ENCODE measurements at regions not wholly inside any gene's neighbourhood (a gene's known extent, or its start where the extent isn't known, plus 50 kb on each side); places are given as distances from the start of the nearest gene placed in this dataset.

GRCh38 chr21:15508554-15508953 is 221.2 kb upstream of the USP25 start:
- no peak for DNase-seq (ENCODE audit: extremely low read depth in 1 of 2, low read depth in 1 of 2)

- peak in 1 of 2 donors; percentile 21 for DNase-seq (ENCODE audit: extremely low read depth in 1 of 2, low read depth in 1 of 2)
Measured at GRCh38 chr21:15514073-15514946, 215.5 kb upstream of the USP25 start.

GRCh38 chr21:15515908-15516307 is 213.9 kb upstream of the USP25 start:
- DNase-seq (ENCODE audit: extremely low read depth in 1 of 2, low read depth in 1 of 2), result no peak

GRCh38 chr21:15517394-15517793 is 212.4 kb upstream of the USP25 start:
- no peak for DNase-seq (ENCODE audit: extremely low read depth in 1 of 2, low read depth in 1 of 2)

GRCh38 chr21:15520811-15521643 is 208.8 kb upstream of the USP25 start:
- DNase-seq (ENCODE audit: extremely low read depth in 1 of 2, low read depth in 1 of 2), result no peak

GRCh38 chr21:15521644-15522001 is 208.2 kb upstream of the USP25 start:
- no peak for DNase-seq (ENCODE audit: extremely low read depth in 1 of 2, low read depth in 1 of 2)

- DNase-seq (ENCODE audit: extremely low read depth in 1 of 2, low read depth in 1 of 2), result no peak
Measured at GRCh38 chr21:15522148-15522547, 207.6 kb upstream of the USP25 start.

- DNase-seq (ENCODE audit: extremely low read depth in 1 of 2, low read depth in 1 of 2), result no peak
Measured at GRCh38 chr21:15524855-15525254, 204.9 kb upstream of the USP25 start.

- no peak for DNase-seq (ENCODE audit: extremely low read depth in 1 of 2, low read depth in 1 of 2)
Measured at GRCh38 chr21:15526798-15527197, 203.0 kb upstream of the USP25 start.

- no peak for DNase-seq (ENCODE audit: extremely low read depth in 1 of 2, low read depth in 1 of 2)
Measured at GRCh38 chr21:15528346-15528745, 201.4 kb upstream of the USP25 start.

GRCh38 chr21:15531986-15532385 is 197.8 kb upstream of the USP25 start:
- DNase-seq (ENCODE audit: extremely low read depth in 1 of 2, low read depth in 1 of 2), result no peak

- DNase-seq (ENCODE audit: extremely low read depth in 1 of 2, low read depth in 1 of 2), result no peak
Measured at GRCh38 chr21:15533618-15534017, 196.2 kb upstream of the USP25 start.

- DNase-seq (ENCODE audit: extremely low read depth in 1 of 2, low read depth in 1 of 2), result no peak
Measured at GRCh38 chr21:15534450-15534886, 195.3 kb upstream of the USP25 start.

GRCh38 chr21:15539376-15539775 is 190.4 kb upstream of the USP25 start:
- DNase-seq (ENCODE audit: extremely low read depth in 1 of 2, low read depth in 1 of 2), result no peak

- no peak for DNase-seq (ENCODE audit: extremely low read depth in 1 of 2, low read depth in 1 of 2)
Measured at GRCh38 chr21:15543473-15543872, 186.3 kb upstream of the USP25 start.

- no peak for DNase-seq (ENCODE audit: extremely low read depth in 1 of 2, low read depth in 1 of 2)
Measured at GRCh38 chr21:15549671-15550070, 180.1 kb upstream of the USP25 start.

GRCh38 chr21:15552914-15553494 is 176.8 kb upstream of the USP25 start:
- no peak for DNase-seq (ENCODE audit: extremely low read depth in 1 of 2, low read depth in 1 of 2)

- DNase-seq (ENCODE audit: extremely low read depth in 1 of 2, low read depth in 1 of 2), result no peak
Measured at GRCh38 chr21:15557925-15558324, 171.9 kb upstream of the USP25 start.

GRCh38 chr21:15558884-15559283 is 170.9 kb upstream of the USP25 start:
- no peak for DNase-seq (ENCODE audit: extremely low read depth in 1 of 2, low read depth in 1 of 2)

- no peak for DNase-seq (ENCODE audit: extremely low read depth in 1 of 2, low read depth in 1 of 2)
Measured at GRCh38 chr21:15559660-15560059, 170.1 kb upstream of the USP25 start.

GRCh38 chr21:15560383-15561056 is 169.3 kb upstream of the USP25 start:
- no peak for DNase-seq (ENCODE audit: extremely low read depth in 1 of 2, low read depth in 1 of 2)

Data from stimulated activated CD8-positive, alpha-beta memory T cell treated with anti-CD3 and anti-CD28 coated beads, Interleukin-7, amount 100 ng/mL, for 48 hours (primary cell).